Liver (tissue), 3 donors: ENCODE measurements at regions not wholly inside any gene's neighbourhood (a gene's known extent, or its start where the extent isn't known, plus 50 kb on each side); places are given as distances from the start of the nearest gene placed in this dataset.

Experiments
- ATF3 ChIP-seq: IDR thresholded peaks from 2 replicates; pipeline ENCODE4 v1.6.1; 2016; ENCODE audit warnings: antibody characterized with exemption
- CTCF ChIP-seq: fragments of 150-350 bp; IDR thresholded peaks from 2 replicates; pipeline ENCODE4 v1.5.1; 2017; ENCODE audit warnings: improper control_type of control experiment, low read depth, low read length; ENCODE audit not compliant: missing input control
- EGR1 ChIP-seq, 2 donors: IDR thresholded peaks; 2 replicates each; pipeline ENCODE4 v1.6.1; 2016 to 2018; ENCODE audit warnings: antibody characterized with exemption in 2 of 2, low read depth in 2 of 2
- GABPA ChIP-seq, 2 donors: IDR thresholded peaks in 1 of 2; conservative IDR thresholded peaks in 1 of 2; 2 replicates each; pipeline ENCODE4 v1.6.1; 2016; ENCODE audit warnings: antibody characterized with exemption in 2 of 2, mild to moderate bottlenecking in 1 of 2, moderate library complexity in 1 of 2
- MAX ChIP-seq: IDR thresholded peaks from 2 replicates; pipeline ENCODE4 v1.6.1; 2016; ENCODE audit warnings: antibody characterized with exemption
- RAD21 ChIP-seq, 2 donors: IDR thresholded peaks; 2 replicates each; pipeline ENCODE4 v1.6.1; 2016; ENCODE audit warnings: antibody characterized with exemption in 2 of 2, mild to moderate bottlenecking in 2 of 2
- REST ChIP-seq: IDR thresholded peaks from 2 replicates; pipeline ENCODE4 v1.6.1; 2016; ENCODE audit warnings: antibody characterized with exemption, mild to moderate bottlenecking
- TAF1 ChIP-seq: conservative IDR thresholded peaks from 2 replicates; pipeline ENCODE4 v1.6.1; 2016; ENCODE audit warnings: antibody characterized with exemption, mild to moderate bottlenecking
- YY1 ChIP-seq: IDR thresholded peaks from 2 replicates; pipeline ENCODE4 v1.6.1; 2016; ENCODE audit warnings: antibody characterized with exemption, mild to moderate bottlenecking
- donor health status: healthy.
- donor health status: healthy.

GRCh38 chr3:154050766-154051165, 70.4 kb upstream of the ARHGEF26 start:
- TF ChIP-seq CTCF (no peak), REST (no peak), EGR1 (IDR thresholded peaks at IDR 0.05; ENCODE audit: low read depth in 2 of 2) (no peak), TAF1 (no peak), ATF3 (no peak), MAX (no peak), RAD21 (IDR thresholded peaks at IDR 0.05) (no peak), GABPA (IDR thresholded peaks at IDR 0.05 in 1 of 2, conservative IDR thresholded peaks at IDR 0.05 in 1 of 2) (no peak), YY1 (no peak)
